B cell (primary cell): ENCODE measurements at regions not wholly inside any gene's neighbourhood (a gene's known extent, or its start where the extent isn't known, plus 50 kb on each side); places are given as distances from the start of the nearest gene placed in this dataset.

Experiments used
- ATAC-seq: fragments of 200-7000 bp; cut with Tn5 transposase; one replicate; pipeline ENCODE4 v1.10.0; 2021; ENCODE audit warnings: low read depth, mild to moderate bottlenecking, moderate number of reproducible peaks, moderate library complexity
- CTCF ChIA-PET: fragments of 350-600 bp; sonication (Branson Sonifier 250); formaldehyde crosslinking; loops from one replicate; lab custom pipeline; 2021; ENCODE audit warnings: antibody characterized with exemption, inconsistent platforms; lab: Charles Lee
- POLR2A ChIA-PET: fragments of 350-600 bp; sonication (Branson Sonifier 250); formaldehyde crosslinking; loops from one replicate; lab custom pipeline; 2021; ENCODE audit warnings: antibody characterized with exemption; lab: Charles Lee
- DNase-seq: peaks from one replicate; pipeline ENCODE4 v3.0.0; 2013
- H2AFZ ChIP-seq: 2 replicates; pipeline ENCODE4 v1.6.1; 2012; ENCODE audit warnings: mild to moderate bottlenecking, low read depth, low read length; ENCODE audit not compliant: insufficient read depth, poor library complexity, severe bottlenecking
- H3K27ac ChIP-seq, 2 donors: 1 replicate in 1 of 2; 2 replicates in 1 of 2; pipeline ENCODE4 v1.5.1; 2012 to 2013; ENCODE audit warnings: low read length in 2 of 2, mild to moderate bottlenecking in 2 of 2, moderate library complexity in 1 of 2
- H3K27me3 ChIP-seq, 4 experiments: fragments of 200-600 bp in 1 of 4; sonication (generic) in 1 of 4; replicated peaks in 1 of 4; 1 replicate in 2 of 4; 2 replicates in 2 of 4; pipeline versions ENCODE4 v1.6.1 to v1.7.0; 2013 to 2016; ENCODE audit warnings: low read length in 3 of 4, mild to moderate bottlenecking in 2 of 4, mixed read lengths in 1 of 4, moderate library complexity in 1 of 4; ENCODE audit not compliant: insufficient read depth in 4 of 4, control insufficient read depth in 3 of 4; ENCODE audit errors: control extremely low read depth in 1 of 4
- H3K36me3 ChIP-seq, 2 experiments: replicated peaks in 1 of 2; 1 replicate in 1 of 2; 2 replicates in 1 of 2; pipeline versions ENCODE4 v1.6.1 to v1.7.1; 2013; ENCODE audit warnings: low read length in 1 of 2; ENCODE audit not compliant: insufficient read depth in 2 of 2, control insufficient read depth in 1 of 2; ENCODE audit errors: control extremely low read depth in 1 of 2, extremely low read depth in 1 of 2
- H3K4me1 ChIP-seq, 2 donors: fragments of 200-600 bp in 1 of 2; sonication (generic) in 1 of 2; 1 replicate in 1 of 2; 2 replicates in 1 of 2; pipeline versions ENCODE4 v1.5.1 to v1.6.1; 2013 to 2017; ENCODE audit warnings: low read length in 2 of 2; ENCODE audit not compliant: control insufficient read depth in 2 of 2, insufficient read depth in 2 of 2
- H3K4me2 ChIP-seq: replicated peaks from 2 replicates; pipeline ENCODE3; 2012; ENCODE audit warnings: mild to moderate bottlenecking, low read depth, low read length; ENCODE audit not compliant: poor library complexity, severe bottlenecking
- H3K4me3 ChIP-seq, 5 experiments: fragments of 200-600 bp in 1 of 5; sonication (generic) in 1 of 5; 1 replicate in 3 of 5; 2 replicates in 2 of 5; pipeline versions ENCODE4 v1.5.1 to v1.7.0; 2011 to 2016; ENCODE audit warnings: low read length in 4 of 5, mild to moderate bottlenecking in 4 of 5, low read depth in 2 of 5, control low read depth in 1 of 5, moderate library complexity in 1 of 5; ENCODE audit not compliant: insufficient read depth in 1 of 5; ENCODE audit errors: control extremely low read depth in 1 of 5, extremely low read depth in 1 of 5
- H3K79me2 ChIP-seq: fragments of 200-600 bp; sonication (generic); one replicate; pipeline ENCODE4 v1.6.0; 2016; ENCODE audit warnings: low read length; ENCODE audit not compliant: control insufficient read depth, insufficient read depth
- H3K9ac ChIP-seq: fragments of 200-600 bp; sonication (generic); 2 replicates; pipeline ENCODE4 v1.6.1; 2017; ENCODE audit warnings: mild to moderate bottlenecking, low read length, moderate library complexity
- H3K9me3 ChIP-seq, 3 donors: one replicate each; pipeline versions ENCODE4 v1.6.1 to v1.7.1; 2013; ENCODE audit warnings: low read length in 2 of 3; ENCODE audit not compliant: control insufficient read depth in 2 of 3, insufficient read depth in 1 of 3; ENCODE audit errors: control extremely low read depth in 1 of 3
- H4K20me1 ChIP-seq: 2 replicates; pipeline ENCODE4 v1.6.0; 2012; ENCODE audit warnings: mild to moderate bottlenecking, low read length; ENCODE audit not compliant: insufficient read depth, control insufficient read depth, poor library complexity, severe bottlenecking
- H3K27ac Mint-ChIP-seq: one replicate; pipeline ENCODE4 v1.8.0; 2021; ENCODE audit warnings: mixed read lengths
- H3K27me3 Mint-ChIP-seq: one replicate; pipeline ENCODE4 v1.8.0; 2021; ENCODE audit warnings: mixed read lengths
- H3K4me1 Mint-ChIP-seq: one replicate; pipeline ENCODE4 v1.8.0; 2021; ENCODE audit warnings: mixed read lengths
- H3K4me3 Mint-ChIP-seq: one replicate; pipeline ENCODE4 v1.8.0; 2021; ENCODE audit warnings: mixed read lengths
- H3K9me3 Mint-ChIP-seq: one replicate; pipeline ENCODE4 v1.8.0; 2022; ENCODE audit warnings: mixed read lengths; ENCODE audit not compliant: insufficient read depth
- EZH2 ChIP-seq: IDR thresholded peaks from 2 replicates; pipeline ENCODE4 v1.6.1; 2012; ENCODE audit warnings: borderline replicate concordance, low read depth, mild to moderate bottlenecking, moderate library complexity, low read length; ENCODE audit not compliant: insufficient read depth, poor library complexity, severe bottlenecking
- WGBS: methylation state at CpG from one replicate; pipeline ENCODE4 v1.1.5; 2013; ENCODE audit warnings: missing lambda C conversion rate; ENCODE audit not compliant: insufficient coverage; 5-methylcytosine and 5-hydroxymethylcytosine counted together
- intact Hi-C: fragments of 100-400 bp; cut with micrococcal nuclease; formaldehyde crosslinking; loops from one replicate; pipeline ENCODE4 v1.10.0; 2022
- TF ChIP-seq, protein P1 (sequence below): fragments of 200-600 bp; IDR thresholded peaks from one replicate; pipeline ENCODE4 v1.8.0; 2022; ENCODE audit warnings: antibody characterized with exemption, mild to moderate bottlenecking

DNA sequence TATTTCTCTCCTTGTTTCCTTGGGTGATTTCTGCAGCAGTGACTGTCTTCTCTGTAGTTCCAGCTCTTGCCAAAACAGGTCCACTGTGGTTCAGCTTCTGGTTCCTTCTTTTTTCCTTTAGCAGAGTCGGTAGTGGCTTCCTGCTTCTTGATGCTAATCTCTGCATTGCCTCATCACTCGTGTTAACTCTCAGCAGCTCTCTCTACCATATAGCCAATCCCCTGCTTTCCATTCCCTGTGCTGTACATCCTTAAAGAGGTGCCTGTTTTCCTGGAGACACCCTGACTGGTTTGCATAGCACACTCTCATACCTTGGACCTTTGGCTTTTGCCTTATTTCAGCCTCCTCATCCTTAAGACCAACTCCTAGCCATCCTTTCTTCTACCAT lies 191.2 kb upstream of the LNX1 start:
- CTCF ChIA-PET = no interaction called here
- Histone ChIP-seq H2AFZ (no peak overlapping the region), H3K27ac (no peak overlapping the region), H3K36me3 (no peaks in the 10 kb centered on the region), H3K4me2 (no peak overlapping the region), H3K9ac (no peak overlapping the region), H3K79me2 (no peaks in the 10 kb centered on the region), H3K4me1 (no peaks in the 10 kb centered on the region), H3K9me3 (peaks cover 0 to 3% (median 0%) of the 10 kb centered on the region in 3 donors), H4K20me1 (no peaks in the 10 kb centered on the region), H3K27me3 (peaks cover 0 to 8% (median 0%) of the 10 kb centered on the region in 4 experiments), H3K4me3 (no peak overlapping the region)
- H3K4me1 Mint-ChIP-seq = no peaks in the 10 kb centered on the region
- TF ChIP-seq, protein P1, sequence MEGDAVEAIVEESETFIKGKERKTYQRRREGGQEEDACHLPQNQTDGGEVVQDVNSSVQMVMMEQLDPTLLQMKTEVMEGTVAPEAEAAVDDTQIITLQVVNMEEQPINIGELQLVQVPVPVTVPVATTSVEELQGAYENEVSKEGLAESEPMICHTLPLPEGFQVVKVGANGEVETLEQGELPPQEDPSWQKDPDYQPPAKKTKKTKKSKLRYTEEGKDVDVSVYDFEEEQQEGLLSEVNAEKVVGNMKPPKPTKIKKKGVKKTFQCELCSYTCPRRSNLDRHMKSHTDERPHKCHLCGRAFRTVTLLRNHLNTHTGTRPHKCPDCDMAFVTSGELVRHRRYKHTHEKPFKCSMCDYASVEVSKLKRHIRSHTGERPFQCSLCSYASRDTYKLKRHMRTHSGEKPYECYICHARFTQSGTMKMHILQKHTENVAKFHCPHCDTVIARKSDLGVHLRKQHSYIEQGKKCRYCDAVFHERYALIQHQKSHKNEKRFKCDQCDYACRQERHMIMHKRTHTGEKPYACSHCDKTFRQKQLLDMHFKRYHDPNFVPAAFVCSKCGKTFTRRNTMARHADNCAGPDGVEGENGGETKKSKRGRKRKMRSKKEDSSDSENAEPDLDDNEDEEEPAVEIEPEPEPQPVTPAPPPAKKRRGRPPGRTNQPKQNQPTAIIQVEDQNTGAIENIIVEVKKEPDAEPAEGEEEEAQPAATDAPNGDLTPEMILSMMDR = no peak
- no peak for TF ChIP-seq EZH2
- H3K27ac Mint-ChIP-seq = no peak overlapping the region
- no peaks in the 10 kb centered on the region for H3K9me3 Mint-ChIP-seq
- H3K4me3 Mint-ChIP-seq = no peak overlapping the region
- no peak for ATAC-seq
- peaks cover 33% of the 10 kb centered on the region for H3K27me3 Mint-ChIP-seq
- DNase-seq = no peak
- WGBS = 0% methylated on average over 2 of the region's 2 CpGs
- POLR2A ChIA-PET = no interaction called here
- intact Hi-C loops = no loop called here

DNA sequence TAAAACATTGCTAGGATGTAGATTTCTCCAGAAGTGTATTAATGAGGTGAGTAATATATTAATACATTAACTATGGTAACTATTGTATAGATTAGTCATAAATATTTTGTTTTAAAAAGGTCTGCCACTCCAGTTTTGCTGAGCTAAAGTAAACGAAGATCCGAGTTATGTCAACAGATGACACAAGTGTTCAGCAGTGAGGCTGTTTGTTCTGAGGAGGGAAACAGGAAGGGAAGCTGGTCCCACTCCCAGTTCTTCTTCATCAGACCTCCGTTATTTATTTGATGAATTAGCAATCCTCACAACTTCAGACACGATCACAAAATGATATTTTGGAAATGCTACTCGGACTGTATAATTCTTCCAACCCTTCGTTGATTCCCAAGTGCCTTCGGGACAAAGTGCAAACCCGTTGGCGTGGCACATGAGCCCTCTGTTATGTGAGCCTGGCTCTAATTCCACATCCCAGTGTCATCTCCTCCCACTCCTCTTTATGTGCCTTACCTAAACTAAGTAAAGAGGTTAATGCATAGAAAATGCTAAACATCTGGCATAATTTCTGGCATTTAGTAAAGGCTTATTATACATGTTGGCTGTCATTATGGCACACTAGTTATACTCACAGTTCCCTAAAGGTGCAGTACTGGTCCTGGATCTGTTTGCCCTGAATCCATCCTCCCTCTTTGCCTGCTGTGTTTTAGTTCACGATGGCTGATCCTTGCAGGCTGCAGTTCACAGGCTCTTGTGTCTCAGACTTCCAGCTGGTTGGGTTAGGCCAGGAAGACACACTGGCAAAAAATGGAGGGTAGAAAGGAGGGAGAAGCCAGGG lies 190.6 kb upstream of the LNX1 start:
- POLR2A ChIA-PET = no interaction called here
- peaks cover 0 to 3% (median 0%) of the 10 kb centered on the region in 3 donors for H3K9me3 ChIP-seq
- DNase-seq (no peak), ATAC-seq (no peak)
- H3K27ac ChIP-seq = no peak overlapping the region
- no peak overlapping the region for H2AFZ ChIP-seq
- intact Hi-C loops = no loop called here
- Mint-ChIP-seq H3K4me1 (no peaks in the 10 kb centered on the region), H3K9me3 (no peaks in the 10 kb centered on the region), H3K27me3 (peaks cover 33% of the 10 kb centered on the region), H3K4me3 (no peak overlapping the region), H3K27ac (no peak overlapping the region)
- H3K9ac ChIP-seq = no peak overlapping the region
- no peaks in the 10 kb centered on the region for H3K36me3 ChIP-seq
- H3K4me3 ChIP-seq = no peak overlapping the region
- CTCF ChIA-PET = no interaction called here
- no peak overlapping the region for H3K4me2 ChIP-seq
- 82% methylated on average over 9 of the region's 10 CpGs for WGBS
- no peaks in the 10 kb centered on the region for H3K4me1 ChIP-seq
- H4K20me1 ChIP-seq = no peaks in the 10 kb centered on the region
- no peak for TF ChIP-seq EZH2
- TF ChIP-seq, protein P1 = no peak
- H3K79me2 ChIP-seq = no peaks in the 10 kb centered on the region
- peaks cover 0 to 8% (median 0%) of the 10 kb centered on the region in 4 experiments for H3K27me3 ChIP-seq
